ENCODE measurements at regions not wholly inside any gene's neighbourhood (a gene's known extent, or its start where the extent isn't known, plus 50 kb on each side); places are given as distances from the start of the nearest gene placed in this dataset.

- TF ChIP-seq CTCF (IDR thresholded peaks at IDR 0.05; ENCODE audit: poor library complexity, severe bottlenecking) (no peak), EP300 (conservative IDR thresholded peaks at IDR 0.05; ENCODE audit: poor library complexity, severe bottlenecking) (no peak), EZH2 (IDR thresholded peaks at IDR 0.05; ENCODE audit: borderline replicate concordance, insufficient read depth, low read length, poor library complexity, severe bottlenecking) (no peak), TAF1 (IDR thresholded peaks at IDR 0.05; ENCODE audit: low read depth) (no peak), REST (IDR thresholded peaks at IDR 0.05; ENCODE audit: borderline replicate concordance) (no peak), RAD21 (conservative IDR thresholded peaks at IDR 0.05) (no peak), SMC3 (conservative IDR thresholded peaks at IDR 0.05; ENCODE audit: poor library complexity) (no peak)
Measured at GRCh38 chr2:156739301-156739700, 303.1 kb downstream of the GPD2 start.
